CD4-positive, alpha-beta T cell treated with Interleukin-17A for 1 hour (primary cell): ENCODE measurements at regions not wholly inside any gene's neighbourhood (a gene's known extent, or its start where the extent isn't known, plus 50 kb on each side); places are given as distances from the start of the nearest gene placed in this dataset.
"Not testable (repeated sequence)": the region's sequence is repeated elsewhere in the genome, so short reads cannot be mapped to it uniquely, and the experiment has no call there.

Experiments used
- DNase-seq: peaks from one replicate; pipeline ENCODE4 v3.0.0-alpha.2; 2020

DNA sequence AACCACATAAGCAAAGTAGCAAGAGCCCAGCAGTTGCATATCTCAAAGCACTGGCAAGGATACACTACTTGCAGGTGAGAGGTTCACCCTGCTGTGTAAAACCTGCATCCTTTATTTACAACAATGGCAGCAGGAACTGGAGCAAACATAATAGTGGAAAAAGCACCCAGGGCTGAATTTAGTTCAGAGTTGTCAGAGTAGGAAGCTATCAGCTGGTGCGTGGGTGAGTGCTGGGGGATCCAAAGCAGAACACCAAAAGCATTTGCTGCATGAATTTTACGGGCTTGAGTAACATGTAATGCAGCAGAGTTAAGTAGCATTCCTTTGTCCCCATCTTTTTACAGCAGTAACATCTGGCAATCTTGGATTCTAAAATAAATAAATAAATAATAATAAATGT is 73.5 kb upstream of the SRD5A2 start:
- no peak for DNase-seq

DNA sequence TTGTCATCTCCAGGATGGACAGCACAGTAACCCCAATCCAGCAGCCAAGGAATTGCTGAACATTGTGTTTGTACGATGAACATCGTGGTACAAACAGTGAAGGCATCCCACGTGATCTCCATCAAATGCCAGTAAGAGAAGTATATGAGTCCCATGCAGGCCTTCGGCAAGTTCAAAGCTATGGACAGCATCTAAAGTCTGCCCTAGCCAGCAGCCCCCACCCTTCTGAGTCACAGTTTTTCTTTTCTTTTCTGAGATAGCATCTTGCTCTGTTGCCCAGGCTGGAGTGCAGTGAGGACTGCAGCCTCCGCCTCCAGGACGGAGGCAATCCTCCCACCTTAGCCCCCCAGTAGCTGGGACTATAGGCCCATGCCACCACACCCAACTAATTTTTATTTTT is 71.0 kb upstream of the SRD5A2 start:
- no peak for DNase-seq

DNA sequence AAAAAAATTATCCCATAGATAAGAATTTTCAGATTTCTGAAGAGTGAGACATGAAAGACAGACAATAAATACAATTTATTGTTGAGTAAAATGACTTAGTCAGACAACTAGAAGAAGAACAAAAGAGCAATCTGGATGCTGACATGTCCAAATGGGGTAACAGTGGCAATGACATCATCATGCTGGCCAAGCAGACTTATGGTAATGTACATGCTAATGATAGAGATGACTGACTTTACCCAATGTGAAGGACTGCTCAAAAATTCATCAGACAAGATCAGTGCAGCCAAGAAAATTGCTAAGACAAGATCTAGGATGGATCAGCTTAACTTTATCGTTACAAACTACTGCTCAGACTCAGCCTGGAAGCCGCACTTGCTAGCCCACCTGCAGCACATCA is 70.5 kb upstream of the SRD5A2 start:
- DNase-seq: no peak

DNA sequence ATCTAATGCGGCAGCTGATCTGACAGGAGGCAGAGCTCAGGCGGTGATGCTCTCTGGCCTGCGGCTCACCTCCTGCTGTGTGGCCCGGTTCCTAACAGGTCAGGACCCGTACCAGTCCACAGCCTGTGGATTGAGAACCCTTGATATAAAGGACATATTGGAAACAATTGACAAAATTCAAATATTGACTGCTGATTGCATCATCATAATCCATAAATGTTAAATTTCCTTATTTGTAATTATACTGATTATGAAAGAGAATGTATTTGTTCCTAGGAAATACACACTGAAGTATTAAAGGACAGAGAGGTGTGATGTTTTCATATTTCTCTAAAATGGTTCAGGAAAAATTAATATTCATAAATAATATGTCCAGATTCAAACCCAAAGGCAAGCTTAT is 63.8 kb upstream of the SRD5A2 start:
- no peak for DNase-seq

DNA sequence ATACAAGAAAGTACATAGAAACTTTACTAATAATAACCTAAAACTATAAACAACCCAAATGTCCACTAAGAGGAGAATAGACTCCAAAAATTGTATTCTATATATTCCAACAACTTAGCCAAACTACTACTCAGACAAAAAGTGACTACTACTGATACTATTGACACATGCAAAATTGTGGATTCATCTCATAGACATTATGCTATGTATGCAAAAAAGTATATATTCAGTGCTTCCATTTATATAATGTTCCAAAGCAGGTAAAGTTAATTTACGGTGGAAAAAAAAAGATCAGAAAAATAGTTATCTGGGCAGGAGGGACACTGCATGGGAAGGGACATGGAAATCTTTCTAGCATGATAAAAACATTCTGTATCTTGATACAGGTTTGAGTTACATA is 62.0 kb upstream of the SRD5A2 start:
- no peak for DNase-seq

DNA sequence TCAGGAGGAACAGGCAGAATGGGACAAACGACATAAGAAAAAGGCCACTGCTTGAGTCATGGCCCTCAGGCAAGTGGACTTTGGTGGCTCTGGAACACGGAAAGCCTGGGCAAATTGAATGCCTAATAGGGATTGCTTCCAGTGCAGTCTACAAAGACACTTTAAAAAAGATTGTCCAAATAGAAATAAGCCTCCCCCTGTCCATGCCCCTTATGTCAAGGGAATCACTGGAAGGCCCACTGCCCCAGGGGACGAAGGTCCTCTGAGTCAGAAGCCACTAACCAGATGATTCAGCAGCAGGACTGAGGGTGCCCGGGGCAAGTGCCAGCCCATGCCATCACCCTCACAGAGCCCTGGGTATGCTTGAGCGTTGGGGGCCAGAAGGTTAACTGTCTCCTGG is 51.5 kb upstream of the SRD5A2 start:
- DNase-seq: not testable (repeated sequence)
